ENCODE measurements at regions not wholly inside any gene's neighbourhood (a gene's known extent, or its start where the extent isn't known, plus 50 kb on each side); places are given as distances from the start of the nearest gene placed in this dataset.

DNA sequence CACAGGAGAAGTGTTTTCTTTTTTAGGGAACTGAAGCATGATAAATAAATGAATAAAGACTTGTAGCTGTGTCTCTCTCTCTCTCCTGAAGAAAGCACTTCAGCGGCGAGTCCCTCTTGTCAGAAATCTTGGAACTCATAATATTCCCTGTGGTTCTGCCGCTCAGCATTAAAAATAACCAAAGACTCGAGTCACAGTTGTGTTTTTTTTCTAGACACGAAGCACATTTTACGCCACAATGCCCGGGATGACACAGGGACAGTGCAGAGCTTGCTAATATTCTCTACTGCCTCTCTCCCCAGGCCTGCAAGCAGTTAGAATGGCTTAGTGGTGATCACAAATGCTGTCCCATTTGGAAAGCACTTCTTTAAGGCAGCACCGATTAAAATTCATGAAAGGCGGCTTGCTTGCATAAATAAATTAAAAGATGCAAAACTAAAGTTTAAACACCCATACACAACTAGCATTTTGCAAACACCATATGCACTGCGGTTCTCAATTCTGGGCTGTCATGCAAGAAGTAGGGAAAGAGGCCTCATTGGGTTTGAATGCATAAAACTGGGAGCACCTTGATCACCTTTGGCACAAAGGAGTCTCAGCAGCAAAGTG is 597.4 kb downstream of the SOX6 start:
- Histone ChIP-seq H3K27me3 (peaks cover 0 to 6% of the 10 kb centered on the region in 2 donors), H3K4me1 (no peaks in the 10 kb centered on the region), H3K27ac (no peak overlapping the region), H3K4me3 (no peak overlapping the region), H3K36me3 (no peaks in the 10 kb centered on the region), H3K9me3 (no peaks in the 10 kb centered on the region)
- intact Hi-C loops (cut with DNase I; ENCODE audit: low total_unique reads): no loop called here
- TF ChIP-seq POLR2A (IDR thresholded peaks at IDR 0.05): no peak
- TF ChIP-seq, protein P1, sequence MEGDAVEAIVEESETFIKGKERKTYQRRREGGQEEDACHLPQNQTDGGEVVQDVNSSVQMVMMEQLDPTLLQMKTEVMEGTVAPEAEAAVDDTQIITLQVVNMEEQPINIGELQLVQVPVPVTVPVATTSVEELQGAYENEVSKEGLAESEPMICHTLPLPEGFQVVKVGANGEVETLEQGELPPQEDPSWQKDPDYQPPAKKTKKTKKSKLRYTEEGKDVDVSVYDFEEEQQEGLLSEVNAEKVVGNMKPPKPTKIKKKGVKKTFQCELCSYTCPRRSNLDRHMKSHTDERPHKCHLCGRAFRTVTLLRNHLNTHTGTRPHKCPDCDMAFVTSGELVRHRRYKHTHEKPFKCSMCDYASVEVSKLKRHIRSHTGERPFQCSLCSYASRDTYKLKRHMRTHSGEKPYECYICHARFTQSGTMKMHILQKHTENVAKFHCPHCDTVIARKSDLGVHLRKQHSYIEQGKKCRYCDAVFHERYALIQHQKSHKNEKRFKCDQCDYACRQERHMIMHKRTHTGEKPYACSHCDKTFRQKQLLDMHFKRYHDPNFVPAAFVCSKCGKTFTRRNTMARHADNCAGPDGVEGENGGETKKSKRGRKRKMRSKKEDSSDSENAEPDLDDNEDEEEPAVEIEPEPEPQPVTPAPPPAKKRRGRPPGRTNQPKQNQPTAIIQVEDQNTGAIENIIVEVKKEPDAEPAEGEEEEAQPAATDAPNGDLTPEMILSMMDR (IDR thresholded peaks at IDR 0.05): no peak
- no peak for DNase-seq

DNA sequence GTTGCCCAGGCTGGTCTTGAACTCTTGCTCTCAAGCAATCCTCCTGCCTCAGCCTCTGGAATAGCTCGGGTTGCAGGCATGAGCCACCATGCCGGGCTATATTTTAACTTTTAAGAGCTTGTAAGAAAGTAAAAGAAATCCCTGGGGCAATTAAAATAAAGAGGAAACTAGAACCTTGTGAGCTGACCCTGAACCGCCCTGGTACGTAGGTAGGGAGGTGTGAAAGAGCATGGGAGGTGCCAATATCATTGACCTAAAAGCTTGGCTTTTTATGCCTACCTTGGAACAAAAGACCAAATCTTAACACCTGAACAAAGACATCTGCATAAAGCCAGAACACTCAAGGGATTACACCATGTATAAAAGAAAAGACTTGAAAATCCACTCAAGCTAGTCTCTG is 595.1 kb downstream of the SOX6 start:
- no peak for DNase-seq
- Histone ChIP-seq H3K9me3 (no peaks in the 10 kb centered on the region), H3K36me3 (no peaks in the 10 kb centered on the region), H3K27ac (no peak overlapping the region), H3K27me3 (peaks cover 0 to 6% of the 10 kb centered on the region in 2 donors), H3K4me3 (no peak overlapping the region), H3K4me1 (no peaks in the 10 kb centered on the region)
- intact Hi-C loops (cut with DNase I; ENCODE audit: low total_unique reads): no loop called here
- TF ChIP-seq, protein P1 (IDR thresholded peaks at IDR 0.05): no peak
- TF ChIP-seq POLR2A (IDR thresholded peaks at IDR 0.05): no peak

DNA sequence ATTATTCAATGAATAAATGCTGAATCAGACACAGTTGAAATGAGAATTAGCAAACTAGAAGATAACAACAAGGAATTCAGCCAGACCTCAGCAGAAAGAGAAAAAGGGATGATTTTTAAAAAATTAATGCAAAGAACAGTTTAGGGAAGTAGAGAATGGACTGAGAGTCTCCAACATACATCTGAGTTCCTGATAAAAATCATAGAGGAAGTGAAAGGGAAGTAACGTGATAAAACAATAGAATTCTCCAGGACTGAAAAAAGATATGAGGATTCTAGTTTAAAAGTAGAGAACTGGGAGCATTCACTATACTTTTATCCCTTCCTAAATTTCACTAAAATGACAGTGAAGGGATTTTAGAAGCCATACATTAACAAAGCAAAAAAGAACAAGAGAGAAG is 592.0 kb downstream of the SOX6 start:
- intact Hi-C loops (cut with DNase I; ENCODE audit: low total_unique reads): no loop called here
- H3K27ac ChIP-seq: no peak overlapping the region
- no peaks in the 10 kb centered on the region for H3K9me3 ChIP-seq
- DNase-seq: no peak
- no peaks in the 10 kb centered on the region for H3K27me3 ChIP-seq
- no peak for TF ChIP-seq POLR2A (IDR thresholded peaks at IDR 0.05)
- TF ChIP-seq, protein P1 (IDR thresholded peaks at IDR 0.05): no peak
- no peaks in the 10 kb centered on the region for H3K4me1 ChIP-seq
- no peaks in the 10 kb centered on the region for H3K36me3 ChIP-seq
- no peak overlapping the region for H3K4me3 ChIP-seq

DNA sequence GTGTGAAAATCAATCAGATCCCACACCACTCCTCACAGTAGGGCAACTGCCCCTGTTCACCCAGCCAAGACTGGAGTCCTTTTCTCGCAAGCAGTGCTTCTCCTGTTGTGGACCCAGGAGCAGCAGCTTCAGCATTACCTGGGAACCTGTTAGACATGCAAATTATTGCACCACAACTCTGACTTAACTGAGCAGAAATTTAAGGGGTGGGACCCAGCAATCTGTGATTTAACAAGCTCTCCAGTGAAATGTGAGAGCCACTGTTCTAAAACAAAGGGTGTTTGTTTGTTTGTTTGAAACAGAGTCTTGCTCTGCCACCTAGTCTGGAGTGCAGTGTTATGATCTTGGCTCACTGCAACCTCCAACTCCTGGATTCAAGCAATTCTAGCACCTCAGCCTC is 591.4 kb downstream of the SOX6 start:
- TF ChIP-seq, protein P1 (IDR thresholded peaks at IDR 0.05): no peak
- no peak for TF ChIP-seq POLR2A (IDR thresholded peaks at IDR 0.05)
- H3K4me1 ChIP-seq: no peaks in the 10 kb centered on the region
- DNase-seq: no peak
- H3K27me3 ChIP-seq: no peaks in the 10 kb centered on the region
- no peaks in the 10 kb centered on the region for H3K36me3 ChIP-seq
- H3K27ac ChIP-seq: no peak overlapping the region
- intact Hi-C loops (cut with DNase I; ENCODE audit: low total_unique reads): no loop called here
- no peak overlapping the region for H3K4me3 ChIP-seq
- H3K9me3 ChIP-seq: no peaks in the 10 kb centered on the region

DNA sequence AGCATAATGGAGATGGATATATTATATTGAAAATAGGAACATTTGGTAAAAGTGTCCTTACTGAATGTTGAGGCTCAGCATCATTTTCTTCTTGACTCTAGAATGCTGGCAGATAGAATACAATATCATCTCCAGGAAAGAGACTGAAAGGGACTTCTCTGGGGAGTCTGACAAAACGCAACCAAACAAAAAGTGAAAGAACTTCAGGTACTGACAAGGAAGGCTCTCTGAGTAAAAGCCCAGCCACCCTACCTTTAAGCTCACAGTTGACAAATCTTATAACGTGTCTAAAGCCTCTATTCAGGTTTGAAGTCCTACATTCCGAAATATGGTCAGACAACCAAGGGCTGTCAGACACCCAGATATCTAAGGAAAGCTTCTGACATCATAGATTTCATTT is 590.8 kb downstream of the SOX6 start:
- intact Hi-C loops (cut with DNase I; ENCODE audit: low total_unique reads): no loop called here
- no peaks in the 10 kb centered on the region for H3K9me3 ChIP-seq
- no peak for TF ChIP-seq POLR2A (IDR thresholded peaks at IDR 0.05)
- TF ChIP-seq, protein P1 (IDR thresholded peaks at IDR 0.05): no peak

More for the DNA sequence above, 590.8 kb downstream of the SOX6 start:
- no peaks in the 10 kb centered on the region for H3K36me3 ChIP-seq
- H3K27ac ChIP-seq: no peak overlapping the region
- H3K4me1 ChIP-seq: no peaks in the 10 kb centered on the region
- no peak overlapping the region for H3K4me3 ChIP-seq
- DNase-seq: no peak
- H3K27me3 ChIP-seq: no peaks in the 10 kb centered on the region

Measured in uterus (tissue), 3 donors.